ENCODE measurements at regions not wholly inside any gene's neighbourhood (a gene's known extent, or its start where the extent isn't known, plus 50 kb on each side); places are given as distances from the start of the nearest gene placed in this dataset.

DNA sequence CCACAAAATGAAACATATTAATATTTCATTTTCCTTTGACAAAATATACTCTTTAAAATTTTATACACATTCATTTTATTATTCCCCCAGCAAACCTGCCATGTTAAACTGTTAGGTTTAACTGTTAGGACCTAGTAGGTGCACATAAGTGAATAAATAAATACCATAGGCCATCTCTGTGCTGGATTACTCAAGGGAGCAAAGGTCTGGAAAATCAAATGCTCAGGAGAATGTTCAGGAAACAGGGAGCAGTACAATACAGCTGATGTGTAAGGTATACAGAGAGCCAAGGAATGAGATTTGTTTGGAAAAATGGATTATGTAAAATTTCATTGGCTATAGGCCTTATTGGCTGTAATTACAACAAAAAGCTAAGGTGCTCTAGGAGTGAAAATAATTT is 339.3 kb downstream of the BCKDHB start:
- TF ChIP-seq OSR2 (tag by site-specific recombination; IDR thresholded peaks at IDR 0.05) = no peak
- TF ChIP-seq ZNF785 (tag by site-specific recombination; IDR thresholded peaks at IDR 0.05) = no peak
